Naive thymus-derived CD4-positive, alpha-beta T cell (primary cell): ENCODE measurements at regions not wholly inside any gene's neighbourhood (a gene's known extent, or its start where the extent isn't known, plus 50 kb on each side); places are given as distances from the start of the nearest gene placed in this dataset.

Source experiments
- ATAC-seq: fragments of 150-1000 bp; cut with Tn5 transposase; 2 replicates; pipeline ENCODE4 v1.10.0; 2021; ENCODE audit warnings: mild to moderate bottlenecking, moderate library complexity
- CTCF ChIA-PET: fragments of 350-600 bp; sonication (Branson Sonifier 250); formaldehyde crosslinking; loops from one replicate; lab custom pipeline; 2021; ENCODE audit warnings: antibody characterized with exemption; lab: Charles Lee
- POLR2A ChIA-PET: fragments of 350-600 bp; sonication (Branson Sonifier 250); formaldehyde crosslinking; loops from one replicate; lab custom pipeline; 2021; ENCODE audit warnings: antibody characterized with exemption, inconsistent platforms; lab: Charles Lee
- DNase-seq, 9 donors: peaks; one replicate each; pipeline versions ENCODE4 v3.0.0 to v3.0.0-alpha.2; 2020 to 2022; ENCODE audit warnings: mixed read lengths in 1 of 9
- H3K27ac ChIP-seq: one replicate; pipeline ENCODE4 v1.7.0; 2013; ENCODE audit warnings: mild to moderate bottlenecking, low read depth, low read length, moderate library complexity
- H3K27me3 ChIP-seq, 2 donors: one replicate each; pipeline ENCODE4 v1.7.0; 2013; ENCODE audit warnings: low read length in 2 of 2, mild to moderate bottlenecking in 2 of 2, moderate library complexity in 2 of 2; ENCODE audit not compliant: control insufficient read depth in 2 of 2, insufficient read depth in 2 of 2
- H3K36me3 ChIP-seq, 3 experiments: 1 replicate in 2 of 3; 2 replicates in 1 of 3; pipeline ENCODE4 v1.7.0; 2013; ENCODE audit warnings: low read length in 3 of 3, mild to moderate bottlenecking in 3 of 3, moderate library complexity in 1 of 3; ENCODE audit not compliant: insufficient read depth in 3 of 3, control insufficient read depth in 2 of 3
- H3K4me1 ChIP-seq, 2 donors: one replicate each; pipeline ENCODE4 v1.7.0; 2013; ENCODE audit warnings: low read length in 2 of 2, mild to moderate bottlenecking in 2 of 2, moderate library complexity in 1 of 2; ENCODE audit not compliant: control insufficient read depth in 2 of 2, insufficient read depth in 2 of 2
- H3K4me3 ChIP-seq: 2 replicates; pipeline ENCODE4 v1.7.0; 2013; ENCODE audit warnings: mild to moderate bottlenecking, low read length
- H3K9me3 ChIP-seq, 3 experiments: 1 replicate in 2 of 3; 2 replicates in 1 of 3; pipeline ENCODE4 v1.7.0; 2013; ENCODE audit warnings: low read length in 3 of 3; ENCODE audit not compliant: control insufficient read depth in 2 of 3
- H3K27ac Mint-ChIP-seq, 9 donors: one replicate each; pipeline ENCODE4 v1.8.0; 2020 to 2022; ENCODE audit warnings: mixed read lengths in 9 of 9, mild to moderate bottlenecking in 8 of 9, moderate library complexity in 5 of 9, inconsistent platforms in 2 of 9
- H3K27me3 Mint-ChIP-seq, 5 donors: one replicate each; pipeline ENCODE4 v1.8.0; 2021 to 2022; ENCODE audit warnings: mixed read lengths in 5 of 5, mild to moderate bottlenecking in 1 of 5
- H3K36me3 Mint-ChIP-seq, 5 donors: one replicate each; pipeline ENCODE4 v1.8.0; 2020 to 2022; ENCODE audit warnings: mixed read lengths in 5 of 5, mild to moderate bottlenecking in 3 of 5, inconsistent platforms in 1 of 5
- H3K4me1 Mint-ChIP-seq, 7 donors: one replicate each; pipeline ENCODE4 v1.8.0; 2020 to 2022; ENCODE audit warnings: mixed read lengths in 7 of 7, mild to moderate bottlenecking in 3 of 7, inconsistent platforms in 1 of 7
- H3K4me3 Mint-ChIP-seq, 10 donors: one replicate each; pipeline ENCODE4 v1.8.0; 2020 to 2022; ENCODE audit warnings: mild to moderate bottlenecking in 10 of 10, mixed read lengths in 10 of 10, moderate library complexity in 6 of 10, inconsistent platforms in 2 of 10
- H3K9me3 Mint-ChIP-seq, 11 donors: one replicate each; pipeline ENCODE4 v1.8.0; 2020 to 2022; ENCODE audit warnings: mixed read lengths in 11 of 11, mild to moderate bottlenecking in 4 of 11, inconsistent platforms in 1 of 11, moderate library complexity in 1 of 11
- intact Hi-C, 2 donors: fragments of 100-400 bp; cut with micrococcal nuclease; formaldehyde crosslinking; loops; one replicate each; pipeline ENCODE4 v1.15.1; 2023

DNA sequence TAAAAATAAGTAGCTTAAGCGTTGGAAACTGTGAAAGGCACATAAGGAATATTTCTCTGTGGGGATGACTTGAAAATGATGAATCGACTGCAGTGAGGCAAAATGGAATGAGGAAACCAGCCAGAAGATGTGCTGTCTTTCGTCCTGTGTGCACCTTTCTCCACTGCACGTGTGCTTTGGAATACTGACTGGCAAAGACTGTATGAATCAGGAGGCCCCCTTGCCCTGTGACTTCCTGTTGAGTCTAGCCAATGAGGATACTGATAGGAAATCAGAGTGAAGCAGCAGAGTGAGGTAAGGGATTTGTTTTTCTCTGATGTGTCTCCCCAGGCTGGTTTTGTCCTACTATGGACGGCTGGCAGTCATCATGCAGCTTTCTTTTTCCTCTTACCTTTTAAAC, 118.2 kb upstream of the ADGRL4 start:
- H3K36me3 Mint-ChIP-seq: no peaks in the 10 kb centered on the region
- H3K27me3 Mint-ChIP-seq: no peaks in the 10 kb centered on the region
- no peaks in the 10 kb centered on the region for H3K9me3 ChIP-seq
- POLR2A ChIA-PET: no interaction called here
- intact Hi-C loops: no loop called here
- H3K4me3 ChIP-seq: no peak overlapping the region
- no peak overlapping the region for H3K4me3 Mint-ChIP-seq
- no peaks in the 10 kb centered on the region for H3K36me3 ChIP-seq
- ATAC-seq: no peak
- H3K9me3 Mint-ChIP-seq: peaks cover 0 to 16% (median 3%) of the 10 kb centered on the region in 11 donors
- H3K27me3 ChIP-seq: no peaks in the 10 kb centered on the region
- H3K27ac ChIP-seq: no peak overlapping the region
- DNase-seq: no peak
- H3K27ac Mint-ChIP-seq: no peak overlapping the region
- no peaks in the 10 kb centered on the region for H3K4me1 ChIP-seq
- CTCF ChIA-PET: no interaction called here
- H3K4me1 Mint-ChIP-seq: no peaks in the 10 kb centered on the region

DNA sequence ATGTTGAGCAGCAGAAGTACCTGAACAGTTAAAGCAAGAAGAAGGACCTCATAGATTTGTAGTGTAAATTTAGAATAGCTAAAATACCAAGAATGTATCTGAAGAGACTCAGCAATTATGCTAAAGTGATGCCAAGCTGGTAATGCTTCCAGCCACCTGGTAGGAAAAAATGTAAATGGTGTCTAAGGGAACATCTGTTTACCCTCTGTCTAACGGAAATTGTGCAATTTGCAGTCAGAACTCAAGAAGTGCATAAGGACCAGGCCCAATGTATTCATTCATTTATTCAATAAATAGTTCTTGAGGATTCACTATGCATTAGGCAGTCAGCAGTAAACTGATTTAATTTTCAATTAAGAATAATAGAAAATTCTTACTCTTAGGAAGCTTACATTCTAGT, 116.0 kb upstream of the ADGRL4 start:
- Mint-ChIP-seq H3K27ac (no peak overlapping the region), H3K27me3 (no peaks in the 10 kb centered on the region), H3K4me3 (no peak overlapping the region), H3K36me3 (no peaks in the 10 kb centered on the region), H3K4me1 (no peaks in the 10 kb centered on the region), H3K9me3 (peaks cover 0 to 19% (median 3%) of the 10 kb centered on the region in 11 donors)
- ATAC-seq (no peak), DNase-seq (no peak)
- ChIA-PET POLR2A (no interaction called here), CTCF (no interaction called here)
- no peaks in the 10 kb centered on the region for H3K4me1 ChIP-seq
- H3K27ac ChIP-seq: no peak overlapping the region
- H3K36me3 ChIP-seq: no peaks in the 10 kb centered on the region
- intact Hi-C loops: no loop called here
- H3K27me3 ChIP-seq: no peaks in the 10 kb centered on the region
- no peak overlapping the region for H3K4me3 ChIP-seq
- no peaks in the 10 kb centered on the region for H3K9me3 ChIP-seq

DNA sequence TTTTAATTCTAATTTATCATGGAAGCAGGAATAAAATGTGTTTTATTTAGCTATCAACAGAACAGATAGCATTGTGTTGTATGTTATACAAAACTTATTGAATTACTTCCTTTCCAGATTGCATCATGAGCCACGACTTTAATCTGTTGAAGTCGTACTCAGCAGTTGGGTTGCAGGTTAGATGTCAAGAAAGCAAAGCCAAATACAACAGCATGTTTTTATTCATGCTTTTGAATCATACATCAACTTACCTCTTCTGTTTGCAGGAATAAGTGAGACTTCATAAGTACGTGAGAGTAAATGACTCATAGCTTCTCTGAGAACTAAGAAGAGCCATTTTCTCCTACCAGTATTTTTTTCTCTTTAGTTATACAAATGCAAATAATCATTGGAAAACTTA, 110.8 kb upstream of the ADGRL4 start:
- no peaks in the 10 kb centered on the region for H3K4me1 ChIP-seq
- H3K4me3 Mint-ChIP-seq: no peak overlapping the region
- ChIA-PET POLR2A (no interaction called here), CTCF (no interaction called here)
- ATAC-seq (no peak), DNase-seq (no peak)
- H3K4me3 ChIP-seq: no peak overlapping the region
- no peaks in the 10 kb centered on the region for H3K4me1 Mint-ChIP-seq
- H3K9me3 Mint-ChIP-seq: peaks cover 0 to 12% (median 3%) of the 10 kb centered on the region in 11 donors
- no peak overlapping the region for H3K27ac Mint-ChIP-seq
- no peaks in the 10 kb centered on the region for H3K36me3 Mint-ChIP-seq
- no peak overlapping the region for H3K27ac ChIP-seq
- intact Hi-C loops: no loop called here
- no peaks in the 10 kb centered on the region for H3K27me3 ChIP-seq
- H3K9me3 ChIP-seq: no peaks in the 10 kb centered on the region
- H3K27me3 Mint-ChIP-seq: no peaks in the 10 kb centered on the region
- H3K36me3 ChIP-seq: no peaks in the 10 kb centered on the region

DNA sequence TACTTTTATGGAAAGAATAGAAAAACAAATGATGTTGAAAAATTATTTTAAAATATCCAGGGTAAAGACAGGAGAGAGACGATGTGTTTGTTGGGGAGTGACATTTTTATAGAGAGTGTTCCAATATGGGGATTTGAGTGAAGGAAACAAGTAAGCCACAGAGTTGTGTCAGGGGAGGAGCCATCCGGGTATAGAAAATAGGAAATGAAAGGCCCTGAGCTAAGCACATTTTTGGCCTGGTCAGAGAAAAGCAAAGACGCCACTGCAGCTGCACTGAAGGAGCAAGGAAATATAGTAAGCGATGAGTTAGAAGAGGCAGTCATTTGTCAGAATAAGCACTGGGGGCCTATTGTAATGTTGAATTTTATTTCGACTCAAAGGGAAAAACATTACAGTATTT, 107.3 kb upstream of the ADGRL4 start:
- H3K4me1 Mint-ChIP-seq: no peaks in the 10 kb centered on the region
- Histone ChIP-seq H3K9me3 (no peaks in the 10 kb centered on the region), H3K36me3 (no peaks in the 10 kb centered on the region), H3K27ac (no peak overlapping the region), H3K27me3 (no peaks in the 10 kb centered on the region), H3K4me3 (no peak overlapping the region), H3K4me1 (no peaks in the 10 kb centered on the region)
- intact Hi-C loops: no loop called here
- H3K27ac Mint-ChIP-seq: no peak overlapping the region
- ChIA-PET POLR2A (no interaction called here), CTCF (no interaction called here)
- H3K27me3 Mint-ChIP-seq: no peaks in the 10 kb centered on the region
- H3K36me3 Mint-ChIP-seq: no peaks in the 10 kb centered on the region
- ATAC-seq: no peak
- peaks cover 0 to 9% (median 2%) of the 10 kb centered on the region in 11 donors for H3K9me3 Mint-ChIP-seq
- DNase-seq: no peak
- H3K4me3 Mint-ChIP-seq: no peak overlapping the region

DNA sequence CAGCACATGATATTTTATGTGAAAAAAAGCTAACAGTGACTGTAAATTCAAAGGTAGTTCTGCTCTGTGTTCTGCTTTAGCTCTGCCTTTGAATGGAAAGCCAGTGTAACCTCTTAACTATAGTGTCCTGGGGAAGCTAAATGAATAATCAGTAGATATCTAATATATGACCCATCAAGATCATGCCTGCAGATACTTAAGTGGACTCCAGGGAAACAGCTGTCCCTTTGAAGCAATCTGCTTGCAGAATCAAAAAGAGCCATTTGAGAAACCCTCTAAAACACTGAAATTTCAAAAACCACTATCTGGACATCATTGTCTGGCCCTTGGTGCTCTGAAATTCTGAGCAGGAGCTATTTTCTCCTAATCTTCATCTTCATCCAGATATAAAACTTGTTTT, 104.2 kb upstream of the ADGRL4 start:
- no peak overlapping the region for H3K27ac ChIP-seq
- DNase-seq: no peak
- ATAC-seq: no peak
- Mint-ChIP-seq H3K36me3 (no peaks in the 10 kb centered on the region), H3K4me3 (no peak overlapping the region), H3K9me3 (peaks cover 0 to 15% (median 0%) of the 10 kb centered on the region in 11 donors), H3K27ac (no peak overlapping the region), H3K27me3 (no peaks in the 10 kb centered on the region), H3K4me1 (no peaks in the 10 kb centered on the region)
- POLR2A ChIA-PET: no interaction called here
- no peaks in the 10 kb centered on the region for H3K4me1 ChIP-seq
- no peaks in the 10 kb centered on the region for H3K9me3 ChIP-seq
- CTCF ChIA-PET: no interaction called here
- H3K27me3 ChIP-seq: no peaks in the 10 kb centered on the region
- intact Hi-C loops: no loop called here
- no peaks in the 10 kb centered on the region for H3K36me3 ChIP-seq
- H3K4me3 ChIP-seq: no peak overlapping the region

DNA sequence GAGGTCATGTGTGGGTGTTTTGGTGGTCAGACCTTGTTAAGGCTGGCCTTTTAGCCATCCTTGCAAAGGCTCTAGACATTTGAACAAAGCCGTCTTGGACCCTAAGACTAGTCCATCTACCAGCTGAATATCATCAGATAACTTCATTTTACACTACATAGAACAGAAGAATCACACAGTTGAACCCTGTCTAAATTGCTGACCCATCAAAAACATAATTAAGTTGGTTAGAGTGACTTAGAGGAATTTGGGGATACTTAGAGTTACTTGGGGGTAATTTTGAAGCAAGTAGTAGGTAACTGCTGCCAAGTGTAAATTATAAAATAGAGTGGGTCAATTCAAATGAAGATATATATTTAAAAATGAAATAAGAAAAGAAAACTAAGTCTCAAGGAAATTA, 102.9 kb upstream of the ADGRL4 start:
- DNase-seq (no peak), ATAC-seq (no peak)
- Mint-ChIP-seq H3K4me1 (no peaks in the 10 kb centered on the region), H3K9me3 (peaks cover 0 to 15% (median 3%) of the 10 kb centered on the region in 11 donors), H3K27ac (no peak overlapping the region), H3K4me3 (no peak overlapping the region), H3K27me3 (no peaks in the 10 kb centered on the region), H3K36me3 (no peaks in the 10 kb centered on the region)
- Histone ChIP-seq H3K4me3 (no peak overlapping the region), H3K9me3 (no peaks in the 10 kb centered on the region), H3K27me3 (no peaks in the 10 kb centered on the region), H3K27ac (no peak overlapping the region), H3K4me1 (no peaks in the 10 kb centered on the region), H3K36me3 (no peaks in the 10 kb centered on the region)
- ChIA-PET CTCF (no interaction called here), POLR2A (no interaction called here)
- intact Hi-C loops: no loop called here

DNA sequence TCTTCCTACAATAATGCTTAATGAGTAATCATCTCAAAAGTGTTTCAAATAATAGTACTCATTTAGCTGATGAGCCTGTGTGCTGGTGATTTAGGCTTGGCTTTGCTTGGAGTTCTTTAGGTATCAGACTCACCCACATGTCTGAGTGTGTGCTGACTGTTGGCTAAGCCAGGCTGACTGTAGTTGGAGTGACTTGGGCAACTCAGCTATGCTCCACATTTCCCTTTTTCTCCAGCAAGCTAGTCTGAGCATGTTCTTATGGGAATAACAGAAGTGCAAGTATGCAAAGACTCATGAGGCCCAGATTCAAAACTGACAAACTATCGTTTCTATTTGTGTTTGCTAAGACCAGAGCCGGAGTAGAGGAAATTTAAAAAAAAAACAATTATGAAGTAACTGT, 99.0 kb upstream of the ADGRL4 start:
- H3K36me3 ChIP-seq: no peaks in the 10 kb centered on the region
- intact Hi-C loops: no loop called here
- H3K9me3 ChIP-seq: no peaks in the 10 kb centered on the region
- Mint-ChIP-seq H3K9me3 (peaks cover 0 to 12% (median 3%) of the 10 kb centered on the region in 11 donors), H3K27ac (no peak overlapping the region), H3K4me1 (no peaks in the 10 kb centered on the region), H3K27me3 (no peaks in the 10 kb centered on the region), H3K36me3 (no peaks in the 10 kb centered on the region), H3K4me3 (no peak overlapping the region)
- no peak overlapping the region for H3K27ac ChIP-seq
- ChIA-PET CTCF (no interaction called here), POLR2A (no interaction called here)
- no peaks in the 10 kb centered on the region for H3K27me3 ChIP-seq
- DNase-seq (no peak), ATAC-seq (no peak)
- H3K4me3 ChIP-seq: no peak overlapping the region
- H3K4me1 ChIP-seq: no peaks in the 10 kb centered on the region
